H1 (cell line): ENCODE measurements at regions not wholly inside any gene's neighbourhood (a gene's known extent, or its start where the extent isn't known, plus 50 kb on each side); places are given as distances from the start of the nearest gene placed in this dataset.
"Not testable (repeated sequence)": the region's sequence is repeated elsewhere in the genome, so short reads cannot be mapped to it uniquely, and the experiment has no call there.

Experiments used
- CTCF ChIA-PET: fragments of 300-600 bp; sonication (Branson Sonifier 250); formaldehyde crosslinking; loops from one replicate; lab custom pipeline; 2021; ENCODE audit not compliant: partially characterized antibody; lab: Charles Lee
- POLR2A ChIA-PET: fragments of 300-600 bp; sonication (Branson Sonifier 250); formaldehyde crosslinking; loops from one replicate; lab custom pipeline; 2021; ENCODE audit warnings: inconsistent platforms; ENCODE audit not compliant: partially characterized antibody; lab: Charles Lee
- DNase-seq, 2 experiments: peaks; one replicate each; pipeline versions ENCODE4 v3.0.0 to v3.0.0-alpha.2; 2010 to 2022; ENCODE audit warnings: low spot score in 2 of 2, low read depth in 1 of 2, mixed read lengths in 1 of 2
- FAIRE-seq: peaks from 2 replicates; lab custom pipeline; 2011; peaks lifted over from hg19 to GRCh38; lab: Jason Lieb, UNC
- H2AFZ ChIP-seq: 2 replicates; pipeline ENCODE4 v1.8.1; 2012; ENCODE audit warnings: low read length, inconsistent platforms
- H2AK5ac ChIP-seq: 2 replicates; pipeline ENCODE4 v1.6.1; 2013; ENCODE audit warnings: low read depth, low read length
- H2BK120ac ChIP-seq: replicated peaks from 2 replicates; pipeline ENCODE3; 2013; ENCODE audit warnings: low read depth, low read length, inconsistent platforms
- H2BK12ac ChIP-seq: 2 replicates; pipeline ENCODE4 v1.6.1; 2013; ENCODE audit warnings: low read depth, low read length
- H2BK15ac ChIP-seq: 2 replicates; pipeline ENCODE4 v1.6.1; 2013; ENCODE audit warnings: low read length
- H2BK20ac ChIP-seq: 2 replicates; pipeline ENCODE4 v1.6.1; 2013; ENCODE audit warnings: low read length
- H2BK5ac ChIP-seq: 2 replicates; pipeline ENCODE4 v1.6.1; 2013; ENCODE audit warnings: low read depth, low read length
- H3K14ac ChIP-seq: 2 replicates; pipeline ENCODE4 v1.6.1; 2013; ENCODE audit warnings: inconsistent platforms; ENCODE audit not compliant: insufficient read length
- H3K18ac ChIP-seq: 2 replicates; pipeline ENCODE4 v1.6.1; 2013; ENCODE audit warnings: low read length; ENCODE audit errors: extremely low read depth
- H3K23ac ChIP-seq: 2 replicates; pipeline ENCODE4 v1.6.1; 2013; ENCODE audit warnings: inconsistent platforms; ENCODE audit not compliant: insufficient read length
- H3K23me2 ChIP-seq: 2 replicates; pipeline ENCODE4 v1.6.1; 2013; ENCODE audit warnings: low read depth, low read length
- H3K27ac ChIP-seq: 2 replicates; pipeline ENCODE4 v1.6.1; 2011; ENCODE audit warnings: low read depth, low read length, inconsistent platforms
- H3K27me3 ChIP-seq, 4 experiments: replicated peaks in 1 of 4; 1 replicate in 1 of 4; 2 replicates in 3 of 4; pipeline versions ENCODE4 v1.6.1 to v1.8.1; 2011 to 2013; ENCODE audit warnings: low read length in 3 of 4, mild to moderate bottlenecking in 3 of 4, inconsistent platforms in 2 of 4, mixed read lengths in 2 of 4, moderate library complexity in 1 of 4; ENCODE audit not compliant: control insufficient read depth in 3 of 4, insufficient read depth in 3 of 4; ENCODE audit errors: extremely low read depth in 1 of 4
- H3K36me3 ChIP-seq, 4 experiments: 2 replicates each; pipeline versions ENCODE4 v1.6.1 to v1.8.1; 2011 to 2013; ENCODE audit warnings: mild to moderate bottlenecking in 4 of 4, low read length in 3 of 4, moderate library complexity in 2 of 4, control low read depth in 1 of 4, inconsistent platforms in 1 of 4; ENCODE audit not compliant: insufficient read depth in 4 of 4, control insufficient read depth in 2 of 4
- H3K4ac ChIP-seq: replicated peaks from 2 replicates; pipeline ENCODE3; 2013; ENCODE audit warnings: low read length, low read depth, mixed read lengths, inconsistent platforms; ENCODE audit not compliant: insufficient read length
- H3K4me1 ChIP-seq, 4 experiments: replicated peaks in 1 of 4; 1 replicate in 1 of 4; 2 replicates in 3 of 4; pipeline versions ENCODE4 v1.6.1 to v1.8.1; 2011 to 2013; ENCODE audit warnings: low read length in 3 of 4, inconsistent platforms in 2 of 4, mixed read lengths in 1 of 4; ENCODE audit not compliant: insufficient read depth in 4 of 4, control insufficient read depth in 3 of 4
- H3K4me2 ChIP-seq, 2 experiments: 2 replicates each; pipeline versions ENCODE4 v1.6.1 to v1.8.1; 2011 to 2013; ENCODE audit warnings: low read depth in 2 of 2, low read length in 2 of 2, control low read depth in 1 of 2, inconsistent platforms in 1 of 2, mild to moderate bottlenecking in 1 of 2; ENCODE audit not compliant: insufficient read depth in 1 of 2
- H3K4me3 ChIP-seq, 4 experiments: fragments of 200-600, 300-600 bp in 1 of 4; sonication (generic), shearing (Covaris generic), sonication (Bioruptor Twin) in 1 of 4; 2 replicates each; pipeline versions ENCODE4 v1.5.1 to v1.8.1; 2011 to 2016; ENCODE audit warnings: low read length in 4 of 4, low read depth in 3 of 4, control low read depth in 2 of 4, inconsistent platforms in 2 of 4, mild to moderate bottlenecking in 2 of 4, mixed read lengths in 1 of 4, moderate library complexity in 1 of 4; ENCODE audit not compliant: insufficient read depth in 2 of 4; ENCODE audit errors: extremely low read depth in 1 of 4
- H3K56ac ChIP-seq: replicated peaks from 2 replicates; pipeline ENCODE3; 2013; ENCODE audit warnings: low read depth, mild to moderate bottlenecking, mixed read lengths, low read length, inconsistent platforms; ENCODE audit not compliant: insufficient read length
- H3K79me1 ChIP-seq: 2 replicates; pipeline ENCODE4 v1.6.1; 2013; ENCODE audit warnings: low read depth, low read length, control low read depth
- H3K79me2 ChIP-seq, 2 experiments: 2 replicates each; pipeline versions ENCODE4 v1.6.1 to v1.8.1; 2012 to 2013; ENCODE audit warnings: low read length in 2 of 2, mild to moderate bottlenecking in 2 of 2, inconsistent platforms in 1 of 2; ENCODE audit not compliant: insufficient read depth in 2 of 2, control insufficient read depth in 1 of 2
- H3K9ac ChIP-seq, 4 experiments: replicated peaks in 1 of 4; 1 replicate in 1 of 4; 2 replicates in 3 of 4; pipeline versions ENCODE4 v1.6.1 to v1.8.1; 2011 to 2013; ENCODE audit warnings: low read depth in 3 of 4, low read length in 3 of 4, control low read depth in 2 of 4, mild to moderate bottlenecking in 2 of 4, moderate library complexity in 2 of 4, inconsistent platforms in 1 of 4; ENCODE audit errors: extremely low read depth in 1 of 4
- H3K9me3 ChIP-seq, 2 experiments: 2 replicates each; pipeline versions ENCODE4 v1.6.1 to v1.8.1; 2012 to 2013; ENCODE audit warnings: mild to moderate bottlenecking in 2 of 2, moderate library complexity in 2 of 2, control low read depth in 1 of 2, inconsistent platforms in 1 of 2, low read depth in 1 of 2, low read length in 1 of 2, mixed read lengths in 1 of 2; ENCODE audit not compliant: insufficient read depth in 2 of 2
- H4K20me1 ChIP-seq, 2 experiments: replicated peaks in 1 of 2; 2 replicates each; pipeline versions ENCODE3 to v1.8.1; 2011 to 2013; ENCODE audit warnings: inconsistent platforms in 2 of 2, low read length in 2 of 2, mild to moderate bottlenecking in 1 of 2; ENCODE audit not compliant: insufficient read depth in 2 of 2, control insufficient read depth in 1 of 2
- H4K5ac ChIP-seq: 2 replicates; pipeline ENCODE4 v1.6.1; 2013; ENCODE audit warnings: low read length, low read depth, mixed read lengths, inconsistent platforms; ENCODE audit not compliant: insufficient read length
- H4K8ac ChIP-seq: 2 replicates; pipeline ENCODE4 v1.8.0; 2013; ENCODE audit warnings: mild to moderate bottlenecking, moderate library complexity, low read length, inconsistent platforms; ENCODE audit not compliant: insufficient read depth; ENCODE audit errors: extremely low read depth
- H4K91ac ChIP-seq: replicated peaks from 2 replicates; pipeline ENCODE3; 2013; ENCODE audit warnings: low read length, mixed read lengths, inconsistent platforms; ENCODE audit not compliant: insufficient read length
- WGBS, 2 experiments: shearing (Covaris generic) in 1 of 2; methylation state at CpG; one replicate each; pipeline versions ENCODE4 v1.1.6 to v1.1.7; 2013 to 2015; ENCODE audit warnings: low lambda C conversion rate in 2 of 2, mixed read lengths in 2 of 2, inconsistent platforms in 1 of 2, low coverage in 1 of 2, missing lambda C conversion rate in 1 of 2; ENCODE audit not compliant: insufficient replicate concordance in 2 of 2, insufficient coverage in 1 of 2, insufficient read length in 1 of 2; ENCODE audit errors: extremely low coverage in 1 of 2, missing lambda C conversion rate in 1 of 2; 5-methylcytosine and 5-hydroxymethylcytosine counted together

DNA sequence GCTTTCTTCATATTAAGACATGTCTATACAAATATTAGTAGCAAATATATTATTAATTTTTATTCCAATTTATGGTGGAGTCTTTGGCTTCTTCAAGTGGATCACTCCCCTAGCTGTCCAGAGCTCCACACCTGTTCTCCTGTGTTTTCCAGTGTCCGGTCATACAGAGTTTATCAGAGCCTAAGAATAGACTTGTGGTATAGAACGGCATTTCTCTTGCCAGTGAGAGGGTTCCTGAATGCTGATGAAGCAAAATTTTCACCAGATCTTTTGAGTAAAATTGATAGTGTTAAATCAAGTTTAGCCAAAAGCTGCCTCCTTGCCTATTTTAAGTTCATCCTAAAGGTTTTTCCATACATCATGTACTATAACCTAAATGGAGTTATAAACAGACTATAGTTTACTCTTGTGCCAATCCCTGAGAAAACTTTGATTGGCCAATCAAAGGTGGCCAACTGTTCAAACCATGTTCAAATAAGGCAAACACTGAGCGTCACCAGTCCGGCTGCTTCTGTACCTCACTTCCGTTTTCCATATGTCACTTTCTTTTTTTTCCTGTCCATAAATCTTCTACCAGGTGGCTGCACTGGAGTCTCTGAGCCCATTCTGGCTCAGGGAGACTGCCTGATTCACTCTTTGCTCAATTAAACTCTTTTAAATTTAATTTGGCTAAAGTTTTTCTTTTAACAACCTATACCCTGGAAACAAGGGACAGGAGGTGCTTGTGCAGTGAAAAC lies 422.7 kb upstream of the FRG2C start:
- H3K4me3 ChIP-seq, DNase-seq, H3K23ac ChIP-seq, H3K18ac ChIP-seq, FAIRE-seq, H3K27me3 ChIP-seq, H4K20me1 ChIP-seq, H4K5ac ChIP-seq, H2BK20ac ChIP-seq, H3K4ac ChIP-seq, H2BK12ac ChIP-seq, H3K27ac ChIP-seq, H2AFZ ChIP-seq, H3K79me1 ChIP-seq, H2AK5ac ChIP-seq, H3K23me2 ChIP-seq, H2BK15ac ChIP-seq, H2BK5ac ChIP-seq, H3K9ac ChIP-seq, H3K79me2 ChIP-seq, H3K14ac ChIP-seq, H4K91ac ChIP-seq, H3K4me2 ChIP-seq, POLR2A ChIA-PET, H3K9me3 ChIP-seq, H3K36me3 ChIP-seq, H3K4me1 ChIP-seq, H3K56ac ChIP-seq, CTCF ChIA-PET, H2BK120ac ChIP-seq, H4K8ac ChIP-seq: not testable (repeated sequence)
- WGBS, 2 experiments, result 92% methylated on average over 5 of the region's 5 CpGs; no CpG with 5 or more reads in 1 of the 2 experiments
